Liver (tissue), 7 donors: ENCODE measurements at regions not wholly inside any gene's neighbourhood (a gene's known extent, or its start where the extent isn't known, plus 50 kb on each side); places are given as distances from the start of the nearest gene placed in this dataset.

Experiments
- DNase-seq: peaks from one replicate; pipeline ENCODE4 v3.0.0-alpha.2; 2017; ENCODE audit warnings: low spot score
- H3K27ac ChIP-seq, 2 donors: one replicate each; pipeline ENCODE4 v1.7.0; 2013; ENCODE audit warnings: inconsistent platforms in 2 of 2, low read length in 2 of 2, control low read depth in 1 of 2, low read depth in 1 of 2, mild to moderate bottlenecking in 1 of 2
- H3K27me3 ChIP-seq, 4 donors: one replicate each; pipeline versions ENCODE4 v1.6.1 to v1.7.0; 2013; ENCODE audit warnings: low read length in 3 of 4, inconsistent platforms in 1 of 4, mild to moderate bottlenecking in 1 of 4, moderate library complexity in 1 of 4; ENCODE audit not compliant: control insufficient read depth in 4 of 4, insufficient read depth in 4 of 4
- H3K36me3 ChIP-seq, 4 donors: one replicate each; pipeline versions ENCODE4 v1.6.1 to v1.7.0; 2013; ENCODE audit warnings: low read length in 3 of 4, mild to moderate bottlenecking in 3 of 4, low read depth in 1 of 4, moderate library complexity in 1 of 4; ENCODE audit not compliant: control insufficient read depth in 4 of 4, insufficient read depth in 3 of 4
- H3K4me1 ChIP-seq, 4 donors: one replicate each; pipeline versions ENCODE4 v1.6.1 to v1.7.0; 2013; ENCODE audit warnings: low read length in 3 of 4, mild to moderate bottlenecking in 3 of 4, moderate library complexity in 1 of 4; ENCODE audit not compliant: control insufficient read depth in 4 of 4, insufficient read depth in 4 of 4
- H3K4me3 ChIP-seq, 3 donors: one replicate each; pipeline versions ENCODE4 v1.6.1 to v1.7.0; 2013; ENCODE audit warnings: low read length in 3 of 3, control low read depth in 1 of 3, low read depth in 1 of 3, mild to moderate bottlenecking in 1 of 3
- H3K9ac ChIP-seq, 2 donors: one replicate each; pipeline ENCODE4 v1.7.0; 2013; ENCODE audit warnings: low read length in 2 of 2, mild to moderate bottlenecking in 2 of 2, moderate library complexity in 2 of 2, control low read depth in 1 of 2, low read depth in 1 of 2
- H3K9me3 ChIP-seq, 4 donors: one replicate each; pipeline versions ENCODE4 v1.6.1 to v1.7.0; 2013; ENCODE audit warnings: low read length in 3 of 4; ENCODE audit not compliant: control insufficient read depth in 4 of 4
- FOXA2 ChIP-seq: IDR thresholded peaks from 2 replicates; pipeline ENCODE4 v1.6.1; 2016; ENCODE audit warnings: antibody characterized with exemption
- GABPA ChIP-seq, 2 donors: IDR thresholded peaks in 1 of 2; conservative IDR thresholded peaks in 1 of 2; 2 replicates each; pipeline ENCODE4 v1.6.1; 2016; ENCODE audit warnings: antibody characterized with exemption in 2 of 2, mild to moderate bottlenecking in 1 of 2, moderate library complexity in 1 of 2
- HNF4G ChIP-seq: IDR thresholded peaks from 2 replicates; pipeline ENCODE4 v1.6.1; 2016; ENCODE audit warnings: antibody characterized with exemption
- JUND ChIP-seq, 2 donors: IDR thresholded peaks; 2 replicates each; pipeline ENCODE4 v1.6.1; 2016; ENCODE audit warnings: antibody characterized with exemption in 2 of 2
- NR2F2 ChIP-seq: IDR thresholded peaks from 2 replicates; pipeline ENCODE4 v1.6.1; 2016; ENCODE audit warnings: antibody characterized with exemption
- RAD21 ChIP-seq, 2 donors: IDR thresholded peaks; 2 replicates each; pipeline ENCODE4 v1.6.1; 2016; ENCODE audit warnings: antibody characterized with exemption in 2 of 2, mild to moderate bottlenecking in 2 of 2
- RXRA ChIP-seq, 2 donors: IDR thresholded peaks; 2 replicates each; pipeline ENCODE4 v1.6.1; 2017 to 2018; ENCODE audit warnings: antibody characterized with exemption in 2 of 2, mild to moderate bottlenecking in 1 of 2
- TAF1 ChIP-seq: conservative IDR thresholded peaks from 2 replicates; pipeline ENCODE4 v1.6.1; 2016; ENCODE audit warnings: antibody characterized with exemption, mild to moderate bottlenecking
- YY1 ChIP-seq: IDR thresholded peaks from 2 replicates; pipeline ENCODE4 v1.6.1; 2016; ENCODE audit warnings: antibody characterized with exemption, mild to moderate bottlenecking
- ZBTB33 ChIP-seq: IDR thresholded peaks from 2 replicates; pipeline ENCODE4 v1.6.1; 2016; ENCODE audit warnings: antibody characterized with exemption
- WGBS: extraction: QIAGEN DNeasy Blood & Tissue Kit; methylation state at CpG from one replicate; pipeline ENCODE4 v1.1.7; 2013; 5-methylcytosine and 5-hydroxymethylcytosine counted together
- TF ChIP-seq, protein P1 (sequence below): IDR thresholded peaks from 2 replicates; pipeline ENCODE4 v1.6.1; 2016; ENCODE audit warnings: antibody characterized with exemption, mild to moderate bottlenecking
- TF ChIP-seq, protein P2 (sequence below): IDR thresholded peaks from 2 replicates; pipeline ENCODE4 v1.6.1; 2016; ENCODE audit warnings: antibody characterized with exemption
- TF ChIP-seq, protein P3 (sequence below): IDR thresholded peaks from 2 replicates; pipeline ENCODE4 v1.6.1; 2016; ENCODE audit warnings: antibody characterized with exemption
- donor health status: healthy.
- donor health status: healthy.
- donor health status: healthy.
- donor health status: healthy.

DNA sequence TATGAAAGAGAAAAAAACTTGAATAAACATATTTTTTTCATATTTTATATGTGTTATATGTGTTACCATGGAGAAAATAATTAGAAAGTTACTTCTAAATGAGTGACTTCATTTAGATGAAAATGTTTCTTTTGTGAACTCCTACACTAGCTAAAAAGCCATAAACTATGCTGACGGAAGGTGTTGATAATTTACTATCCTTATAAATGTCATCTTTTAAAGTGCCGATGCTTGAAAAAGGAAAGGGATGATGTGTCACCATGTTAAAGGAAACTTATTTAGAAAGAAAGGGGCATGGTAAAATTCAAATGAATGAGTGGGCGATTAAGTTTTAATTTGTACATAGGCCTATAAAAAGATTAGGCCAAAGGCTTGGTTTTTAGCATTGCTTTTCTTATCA, 133.8 kb downstream of the SPRY1 start:
- WGBS: 96% methylated on average over 3 of the region's 3 CpGs
- no peaks in the 10 kb centered on the region for H3K36me3 ChIP-seq
- no peaks in the 10 kb centered on the region for H3K4me1 ChIP-seq
- H3K27ac ChIP-seq: no peak overlapping the region
- no peak for DNase-seq
- TF ChIP-seq RXRA (IDR thresholded peaks at IDR 0.05) (no peak), GABPA (IDR thresholded peaks at IDR 0.05 in 1 of 2, conservative IDR thresholded peaks at IDR 0.05 in 1 of 2) (no peak), RAD21 (IDR thresholded peaks at IDR 0.05) (no peak), TAF1 (no peak), NR2F2 (no peak), JUND (IDR thresholded peaks at IDR 0.05) (no peak)
- TF ChIP-seq, protein P1, sequence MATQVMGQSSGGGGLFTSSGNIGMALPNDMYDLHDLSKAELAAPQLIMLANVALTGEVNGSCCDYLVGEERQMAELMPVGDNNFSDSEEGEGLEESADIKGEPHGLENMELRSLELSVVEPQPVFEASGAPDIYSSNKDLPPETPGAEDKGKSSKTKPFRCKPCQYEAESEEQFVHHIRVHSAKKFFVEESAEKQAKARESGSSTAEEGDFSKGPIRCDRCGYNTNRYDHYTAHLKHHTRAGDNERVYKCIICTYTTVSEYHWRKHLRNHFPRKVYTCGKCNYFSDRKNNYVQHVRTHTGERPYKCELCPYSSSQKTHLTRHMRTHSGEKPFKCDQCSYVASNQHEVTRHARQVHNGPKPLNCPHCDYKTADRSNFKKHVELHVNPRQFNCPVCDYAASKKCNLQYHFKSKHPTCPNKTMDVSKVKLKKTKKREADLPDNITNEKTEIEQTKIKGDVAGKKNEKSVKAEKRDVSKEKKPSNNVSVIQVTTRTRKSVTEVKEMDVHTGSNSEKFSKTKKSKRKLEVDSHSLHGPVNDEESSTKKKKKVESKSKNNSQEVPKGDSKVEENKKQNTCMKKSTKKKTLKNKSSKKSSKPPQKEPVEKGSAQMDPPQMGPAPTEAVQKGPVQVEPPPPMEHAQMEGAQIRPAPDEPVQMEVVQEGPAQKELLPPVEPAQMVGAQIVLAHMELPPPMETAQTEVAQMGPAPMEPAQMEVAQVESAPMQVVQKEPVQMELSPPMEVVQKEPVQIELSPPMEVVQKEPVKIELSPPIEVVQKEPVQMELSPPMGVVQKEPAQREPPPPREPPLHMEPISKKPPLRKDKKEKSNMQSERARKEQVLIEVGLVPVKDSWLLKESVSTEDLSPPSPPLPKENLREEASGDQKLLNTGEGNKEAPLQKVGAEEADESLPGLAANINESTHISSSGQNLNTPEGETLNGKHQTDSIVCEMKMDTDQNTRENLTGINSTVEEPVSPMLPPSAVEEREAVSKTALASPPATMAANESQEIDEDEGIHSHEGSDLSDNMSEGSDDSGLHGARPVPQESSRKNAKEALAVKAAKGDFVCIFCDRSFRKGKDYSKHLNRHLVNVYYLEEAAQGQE: no peak
- TF ChIP-seq, protein P2, sequence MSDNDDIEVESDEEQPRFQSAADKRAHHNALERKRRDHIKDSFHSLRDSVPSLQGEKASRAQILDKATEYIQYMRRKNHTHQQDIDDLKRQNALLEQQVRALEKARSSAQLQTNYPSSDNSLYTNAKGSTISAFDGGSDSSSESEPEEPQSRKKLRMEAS: no peak
- TF ChIP-seq, protein P3, sequence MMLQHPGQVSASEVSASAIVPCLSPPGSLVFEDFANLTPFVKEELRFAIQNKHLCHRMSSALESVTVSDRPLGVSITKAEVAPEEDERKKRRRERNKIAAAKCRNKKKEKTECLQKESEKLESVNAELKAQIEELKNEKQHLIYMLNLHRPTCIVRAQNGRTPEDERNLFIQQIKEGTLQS: no peak
- H3K4me3 ChIP-seq: no peak overlapping the region
- no peak overlapping the region for H3K9ac ChIP-seq
- H3K27me3 ChIP-seq: no peaks in the 10 kb centered on the region
- no peaks in the 10 kb centered on the region for H3K9me3 ChIP-seq

DNA sequence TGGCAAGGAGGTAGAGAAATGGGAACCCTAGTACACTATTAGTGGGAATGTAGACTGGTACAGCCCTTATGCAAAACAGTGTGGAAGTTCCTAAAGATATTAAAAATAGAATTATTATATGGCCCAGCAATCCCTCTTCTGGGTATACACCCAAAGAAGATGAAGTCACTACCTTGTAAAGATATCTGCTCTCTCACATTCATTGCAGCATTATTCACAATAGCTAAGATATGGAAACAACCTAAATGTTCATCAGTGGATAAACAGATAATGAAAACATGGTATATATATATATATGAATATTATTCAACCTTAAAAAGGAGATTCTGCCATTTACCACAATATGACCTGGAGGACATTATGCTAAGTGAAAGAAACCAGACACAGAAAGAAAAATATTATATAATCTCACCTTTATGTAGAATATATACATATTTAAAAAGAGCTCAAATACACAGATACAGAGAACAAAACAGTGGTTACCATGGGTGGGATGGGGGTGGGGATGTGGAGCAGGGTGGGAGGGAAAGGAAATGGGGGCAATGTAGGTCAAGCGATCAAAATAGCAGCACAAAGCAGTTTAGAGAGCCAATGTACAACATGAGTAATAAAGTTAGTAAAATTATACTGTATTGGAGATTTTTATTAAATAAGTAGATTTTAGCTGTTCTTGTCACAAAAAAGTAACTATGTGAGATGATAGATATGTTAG, 138.6 kb downstream of the SPRY1 start:
- no peak for TF ChIP-seq YY1
- TF ChIP-seq FOXA2: no peak
- no peak for TF ChIP-seq RAD21 (IDR thresholded peaks at IDR 0.05)
- TF ChIP-seq HNF4G: no peak
- no peak for TF ChIP-seq ZBTB33
- no peak for TF ChIP-seq RXRA (IDR thresholded peaks at IDR 0.05)
- DNase-seq: no peak
- H3K27me3 ChIP-seq: no peaks in the 10 kb centered on the region
- no peak overlapping the region for H3K27ac ChIP-seq
- H3K4me1 ChIP-seq: no peaks in the 10 kb centered on the region
- H3K4me3 ChIP-seq: no peak overlapping the region
- H3K9ac ChIP-seq: no peak overlapping the region
- peaks cover 0 to 3% (median 0%) of the 10 kb centered on the region in 4 donors for H3K36me3 ChIP-seq
- WGBS: 81% methylated on average over 1 of the region's 1 CpG
- H3K9me3 ChIP-seq: no peaks in the 10 kb centered on the region
